ENCODE measurements at regions not wholly inside any gene's neighbourhood (a gene's known extent, or its start where the extent isn't known, plus 50 kb on each side); places are given as distances from the start of the nearest gene placed in this dataset.
A peak's percentile ranks its signal among the peaks of the same experiment; 100 is the strongest.
"Not testable (repeated sequence)": the region's sequence is repeated elsewhere in the genome, so short reads cannot be mapped to it uniquely, and the experiment has no call there.

DNA sequence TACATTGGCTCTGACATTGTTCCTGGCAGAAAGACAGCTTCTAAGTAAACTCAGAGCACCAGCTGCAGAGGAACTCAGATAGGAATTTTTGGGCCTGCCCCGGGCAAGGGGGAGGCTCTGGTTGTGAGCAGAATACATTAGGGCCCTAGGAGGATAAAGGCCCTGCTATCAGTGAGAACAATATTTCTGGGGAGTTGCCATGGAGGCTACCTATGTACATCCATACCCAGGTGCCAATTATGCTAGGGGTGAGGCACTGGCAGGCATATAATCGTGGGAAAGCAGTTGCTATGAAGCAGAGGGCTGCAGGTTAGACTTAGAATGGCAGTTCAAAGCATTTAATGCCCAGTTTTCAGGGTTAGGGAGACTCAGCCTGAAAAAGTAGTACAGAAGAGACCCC, 273.5 kb upstream of the EDA2R start:
- DNase-seq: no peak

DNA sequence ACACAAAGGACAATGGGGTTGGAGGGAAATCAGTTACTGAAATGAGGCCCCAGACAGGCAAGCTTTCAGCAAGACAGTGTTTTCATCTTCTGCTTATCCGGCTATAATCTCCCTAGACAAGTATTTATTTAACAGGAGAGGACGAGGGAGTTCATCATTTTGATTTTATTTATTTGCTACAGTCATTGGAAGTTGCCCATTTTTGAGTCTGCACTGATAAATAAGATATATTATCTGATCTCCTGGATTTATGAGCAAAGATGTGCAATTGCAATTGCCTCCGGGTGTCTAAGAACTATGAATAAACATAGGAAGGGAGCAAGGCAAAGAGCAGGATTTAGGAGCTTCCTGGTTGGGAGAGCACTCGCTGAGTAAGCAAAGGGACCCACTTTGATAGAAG, 263.2 kb upstream of the EDA2R start:
- no peak for DNase-seq

DNA sequence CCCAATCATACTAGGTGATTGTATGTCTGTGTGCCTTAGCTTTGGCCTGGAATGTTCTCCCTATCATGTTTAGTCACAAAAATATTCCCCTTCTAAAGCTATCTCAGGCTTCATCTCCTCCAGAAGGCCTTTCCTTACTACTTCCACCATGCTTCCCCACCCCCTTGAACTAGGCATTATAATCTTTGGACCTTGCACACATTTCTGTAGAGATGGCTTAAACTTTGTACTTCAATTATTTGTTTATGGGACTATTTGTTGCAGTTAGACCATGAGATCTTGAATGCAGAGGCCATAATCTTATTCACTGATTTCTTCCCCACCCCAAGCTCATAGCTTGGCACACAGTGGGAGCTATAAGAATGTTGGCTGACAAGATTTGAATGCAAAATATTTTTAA, 262.0 kb upstream of the EDA2R start:
- DNase-seq: no peak

DNA sequence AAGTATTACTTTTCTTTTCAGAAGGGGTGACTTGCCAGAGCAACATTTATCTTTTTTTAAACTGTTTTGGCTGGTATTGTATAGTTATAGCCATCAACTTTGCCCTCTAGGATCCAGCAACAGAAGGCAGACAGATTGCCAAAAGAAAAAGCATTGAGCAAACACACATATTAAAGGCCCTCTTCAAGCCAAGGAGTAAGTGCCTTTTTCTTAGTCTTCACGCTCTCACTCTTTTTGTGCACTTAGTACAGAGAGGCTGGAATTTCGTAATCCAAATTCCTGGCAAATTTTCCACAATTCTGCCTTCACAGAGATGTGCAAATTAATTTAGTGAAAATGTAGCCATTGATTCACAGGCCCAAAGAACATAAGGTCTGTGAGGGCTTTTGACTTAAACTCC, 253.1 kb upstream of the EDA2R start:
- DNase-seq: no peak

GRCh38 chrX:66889418-66889817, 250.5 kb upstream of the EDA2R start:
- DNase-seq: no peak

GRCh38 chrX:66882101-66882500, 243.2 kb upstream of the EDA2R start:
- no peak for DNase-seq

- DNase-seq: no peak
Observed at GRCh38 chrX:66876776-66877175, 237.9 kb upstream of the EDA2R start.

- no peak for DNase-seq
Observed at GRCh38 chrX:66872771-66873170, 233.9 kb upstream of the EDA2R start.

GRCh38 chrX:66863721-66864120, 224.8 kb upstream of the EDA2R start:
- DNase-seq: no peak

GRCh38 chrX:66833426-66833825, 194.5 kb upstream of the EDA2R start:
- DNase-seq: no peak

DNA sequence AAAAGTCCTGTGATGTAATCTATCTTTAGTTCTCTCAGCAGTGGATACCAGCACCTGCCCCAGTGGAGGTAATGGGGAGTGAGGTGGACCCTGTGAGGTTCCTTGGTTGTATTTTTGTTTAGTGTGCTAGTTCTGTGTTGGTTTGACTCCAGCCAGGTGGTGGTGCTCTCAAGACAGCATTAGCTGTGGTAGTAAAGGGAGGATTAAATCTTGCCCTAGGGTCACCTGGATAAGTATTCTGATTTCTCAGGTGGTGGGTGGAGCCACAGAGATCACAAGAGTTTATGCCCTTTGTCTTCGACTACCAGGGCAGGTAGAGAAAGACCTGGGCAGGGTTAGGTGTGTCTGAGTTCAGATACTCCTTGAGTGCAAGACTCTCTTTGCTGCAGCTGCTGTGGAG, 176.3 kb upstream of the EDA2R start:
- no peak for DNase-seq

GRCh38 chrX:66794514-66794913, 155.6 kb upstream of the EDA2R start:
- not testable (repeated sequence) for DNase-seq

- DNase-seq: no peak
Observed at GRCh38 chrX:66766318-66766717, 127.4 kb upstream of the EDA2R start.

GRCh38 chrX:66760651-66761050, 121.8 kb upstream of the EDA2R start:
- DNase-seq: no peak

DNA sequence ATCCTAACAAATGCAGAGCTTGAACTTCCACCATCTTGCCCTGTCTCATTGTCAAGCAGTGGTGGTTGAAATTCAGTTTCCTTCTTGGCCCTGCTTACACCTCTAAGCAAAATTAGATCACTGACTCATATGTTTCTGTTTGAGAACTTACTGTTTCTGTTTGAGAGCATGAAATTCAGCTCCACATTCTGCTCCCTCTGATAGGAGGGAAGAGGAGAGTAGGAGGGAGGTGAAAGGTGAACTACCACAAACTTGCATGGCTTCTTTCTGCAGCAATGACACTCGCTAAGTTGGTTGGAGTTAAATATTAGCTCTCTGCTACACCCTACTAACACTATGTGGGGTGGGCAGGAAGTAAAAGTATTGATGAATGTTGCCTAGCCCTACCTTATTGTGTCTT, 117.8 kb upstream of the EDA2R start:
- no peak for DNase-seq

DNA sequence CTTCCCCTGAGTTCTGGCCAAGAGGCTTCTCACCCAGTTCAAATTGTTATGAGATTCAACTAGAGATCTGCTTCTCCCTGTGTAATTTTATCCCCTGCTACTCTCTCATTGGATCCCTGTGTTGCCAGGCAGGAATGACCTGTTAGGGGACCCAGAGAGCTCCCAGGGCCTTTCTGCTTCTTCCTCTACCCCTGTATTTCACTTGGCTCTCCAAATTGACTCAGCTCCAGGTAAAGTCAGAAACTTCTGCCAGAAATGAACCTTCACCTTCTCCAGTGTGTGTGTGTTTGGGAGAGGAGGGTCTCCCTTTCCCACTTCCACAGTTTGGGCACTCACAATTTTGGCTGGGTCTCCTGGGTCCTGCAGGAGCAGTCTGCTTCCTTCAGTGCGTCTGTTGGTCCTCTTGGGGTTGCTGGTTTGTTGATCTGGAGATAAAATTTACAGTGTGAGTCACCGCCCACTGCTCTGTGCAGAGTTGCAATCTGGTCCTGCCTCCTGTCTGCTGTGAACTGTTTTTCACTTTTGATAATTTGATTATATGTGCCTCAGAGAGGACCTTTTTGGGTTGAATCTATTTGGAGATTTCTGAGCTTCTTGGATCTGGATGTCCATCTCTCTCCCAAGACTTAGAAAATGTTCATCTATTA, 112.4 kb upstream of the EDA2R start:
- DNase-seq: no peak

DNA sequence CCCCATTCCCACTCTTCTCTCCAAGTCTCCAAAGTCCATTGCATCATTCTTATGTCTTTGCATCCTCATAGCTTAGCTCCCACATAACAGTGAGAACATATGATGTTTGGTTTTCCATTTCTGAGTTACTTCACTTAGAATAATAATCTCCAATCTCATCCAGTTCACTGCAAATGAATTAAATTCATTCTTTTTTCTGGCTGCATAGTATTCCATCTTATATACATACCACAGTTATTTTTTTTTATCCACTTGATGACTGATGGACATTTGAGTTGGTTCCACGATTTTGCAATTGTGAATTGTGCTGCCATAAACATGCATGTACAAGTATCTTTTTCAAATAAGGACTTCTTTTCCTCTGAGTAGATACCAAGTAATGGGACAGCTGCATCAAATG, 105.6 kb upstream of the EDA2R start:
- DNase-seq: not testable (repeated sequence)

- DNase-seq: no peak
Observed at GRCh38 chrX:66731398-66731797, 92.5 kb upstream of the EDA2R start.

GRCh38 chrX:66728818-66729271, 90.0 kb upstream of the EDA2R start:
- peak; percentile 36 for DNase-seq

DNA sequence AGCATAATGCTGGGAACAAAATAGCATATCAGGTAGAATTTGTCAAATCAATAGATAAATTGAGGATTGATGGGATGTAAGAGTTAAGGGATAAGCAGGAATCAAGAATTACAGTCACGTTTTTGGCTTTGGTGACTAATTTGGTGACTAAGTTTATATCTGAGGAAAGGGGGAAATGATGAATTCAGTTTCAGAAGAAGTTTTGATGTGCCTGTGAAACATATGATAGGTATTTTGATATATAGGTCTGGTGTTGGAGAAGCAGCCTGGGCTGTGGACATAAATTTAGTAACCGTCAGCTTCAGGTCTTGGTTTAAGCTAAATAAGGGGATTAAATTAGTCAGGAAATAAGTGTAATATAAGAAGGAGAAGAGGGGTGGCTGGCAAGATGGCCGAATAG, 79.0 kb upstream of the EDA2R start:
- no peak for DNase-seq

GRCh38 chrX:66698273-66699204, 59.7 kb upstream of the EDA2R start:
- no peak for DNase-seq

DNA sequence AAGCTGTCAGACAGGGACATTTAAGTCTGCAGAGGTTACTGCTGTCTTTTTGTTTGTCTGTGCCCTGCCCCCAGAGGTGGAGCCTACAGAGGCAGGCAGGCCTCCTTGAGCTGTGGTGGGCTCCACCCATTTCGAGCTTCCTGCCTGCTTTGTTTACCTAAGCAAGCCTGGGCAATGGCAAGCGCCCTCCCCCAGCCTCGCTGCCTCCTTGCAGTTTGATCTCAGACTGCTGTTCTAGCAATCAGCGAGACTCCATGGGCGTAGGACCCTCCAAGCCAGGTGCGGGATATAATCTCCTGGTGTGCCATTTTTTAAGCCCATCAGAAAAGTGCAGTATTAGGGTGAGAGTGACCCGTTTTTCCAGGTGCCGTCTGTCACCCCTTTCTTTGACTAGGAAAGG, 53.6 kb upstream of the EDA2R start:
- not testable (repeated sequence) for DNase-seq

Measured in renal pelvis (tissue), 1 donor.